ENCODE measurements at regions not wholly inside any gene's neighbourhood (a gene's known extent, or its start where the extent isn't known, plus 50 kb on each side); places are given as distances from the start of the nearest gene placed in this dataset.

- no peaks in the 10 kb centered on the region for H3K9me3 ChIP-seq (ENCODE audit: control insufficient read depth, insufficient read depth, low read depth, low read length)
- H3K4me1 ChIP-seq (ENCODE audit: control insufficient read depth, extremely low read depth, insufficient read depth, low read length): no peaks in the 10 kb centered on the region
- H3K27ac ChIP-seq (ENCODE audit: insufficient read depth, low read length): no peak overlapping the region
- no peaks in the 10 kb centered on the region for H3K36me3 ChIP-seq (ENCODE audit: control insufficient read depth, insufficient read depth, low read length)
- no peaks in the 10 kb centered on the region for H3K27me3 ChIP-seq (ENCODE audit: control insufficient read depth, insufficient read depth, low read length)
- TF ChIP-seq, protein P1, sequence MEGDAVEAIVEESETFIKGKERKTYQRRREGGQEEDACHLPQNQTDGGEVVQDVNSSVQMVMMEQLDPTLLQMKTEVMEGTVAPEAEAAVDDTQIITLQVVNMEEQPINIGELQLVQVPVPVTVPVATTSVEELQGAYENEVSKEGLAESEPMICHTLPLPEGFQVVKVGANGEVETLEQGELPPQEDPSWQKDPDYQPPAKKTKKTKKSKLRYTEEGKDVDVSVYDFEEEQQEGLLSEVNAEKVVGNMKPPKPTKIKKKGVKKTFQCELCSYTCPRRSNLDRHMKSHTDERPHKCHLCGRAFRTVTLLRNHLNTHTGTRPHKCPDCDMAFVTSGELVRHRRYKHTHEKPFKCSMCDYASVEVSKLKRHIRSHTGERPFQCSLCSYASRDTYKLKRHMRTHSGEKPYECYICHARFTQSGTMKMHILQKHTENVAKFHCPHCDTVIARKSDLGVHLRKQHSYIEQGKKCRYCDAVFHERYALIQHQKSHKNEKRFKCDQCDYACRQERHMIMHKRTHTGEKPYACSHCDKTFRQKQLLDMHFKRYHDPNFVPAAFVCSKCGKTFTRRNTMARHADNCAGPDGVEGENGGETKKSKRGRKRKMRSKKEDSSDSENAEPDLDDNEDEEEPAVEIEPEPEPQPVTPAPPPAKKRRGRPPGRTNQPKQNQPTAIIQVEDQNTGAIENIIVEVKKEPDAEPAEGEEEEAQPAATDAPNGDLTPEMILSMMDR (conservative IDR thresholded peaks at IDR 0.05 in 1 of 2, IDR thresholded peaks at IDR 0.05 in 1 of 2; ENCODE audit: low read depth in 1 of 2, low read length in 2 of 2): no peak
- TF ChIP-seq EZH2 (IDR thresholded peaks at IDR 0.05; ENCODE audit: low read length, missing control alignments): no peak
- no peak overlapping the region for H2AFZ ChIP-seq (ENCODE audit: low read length)
- H3K4me3 ChIP-seq (replicated peaks in 1 of 4; ENCODE audit: control extremely low read depth in 1 of 4, insufficient read depth in 1 of 4, low read depth in 3 of 4, low read length in 4 of 4): no peak overlapping the region
- H4K20me1 ChIP-seq (ENCODE audit: control insufficient read depth, extremely low read depth, insufficient read depth, low read length): no peaks in the 10 kb centered on the region
- H3K9ac ChIP-seq (ENCODE audit: insufficient read depth, low read length): no peak overlapping the region
- no peaks in the 10 kb centered on the region for H3K79me2 ChIP-seq (ENCODE audit: control insufficient read depth, insufficient read depth, low read length)
- no peak for DNase-seq (ENCODE audit: low read depth in 2 of 2)
- no peak overlapping the region for H3K4me2 ChIP-seq (ENCODE audit: extremely low read depth, insufficient read depth, low read length)
Measured at GRCh38 chr2:890791-891190, 59.9 kb upstream of the SNTG2 start.

GRCh38 chr2:890214-890613, 60.4 kb upstream of the SNTG2 start:
- no peak overlapping the region for H3K4me3 ChIP-seq (replicated peaks in 1 of 4; ENCODE audit: control extremely low read depth in 1 of 4, insufficient read depth in 1 of 4, low read depth in 3 of 4, low read length in 4 of 4)
- H3K4me1 ChIP-seq (ENCODE audit: control insufficient read depth, extremely low read depth, insufficient read depth, low read length): no peaks in the 10 kb centered on the region
- H3K4me2 ChIP-seq (ENCODE audit: extremely low read depth, insufficient read depth, low read length): no peak overlapping the region
- H4K20me1 ChIP-seq (ENCODE audit: control insufficient read depth, extremely low read depth, insufficient read depth, low read length): no peaks in the 10 kb centered on the region
- H3K27ac ChIP-seq (ENCODE audit: insufficient read depth, low read length): no peak overlapping the region
- no peak overlapping the region for H2AFZ ChIP-seq (ENCODE audit: low read length)
- H3K27me3 ChIP-seq (ENCODE audit: control insufficient read depth, insufficient read depth, low read length): no peaks in the 10 kb centered on the region
- H3K36me3 ChIP-seq (ENCODE audit: control insufficient read depth, insufficient read depth, low read length): no peaks in the 10 kb centered on the region
- no peaks in the 10 kb centered on the region for H3K9me3 ChIP-seq (ENCODE audit: control insufficient read depth, insufficient read depth, low read depth, low read length)
- TF ChIP-seq EZH2 (IDR thresholded peaks at IDR 0.05; ENCODE audit: low read length, missing control alignments): no peak
- TF ChIP-seq, protein P1 (conservative IDR thresholded peaks at IDR 0.05 in 1 of 2, IDR thresholded peaks at IDR 0.05 in 1 of 2; ENCODE audit: low read depth in 1 of 2, low read length in 2 of 2): no peak
- no peak overlapping the region for H3K9ac ChIP-seq (ENCODE audit: insufficient read depth, low read length)
- no peaks in the 10 kb centered on the region for H3K79me2 ChIP-seq (ENCODE audit: control insufficient read depth, insufficient read depth, low read length)
- DNase-seq (ENCODE audit: low read depth in 2 of 2): no peak

- DNase-seq (ENCODE audit: low read depth in 2 of 2): no peak
- Histone ChIP-seq H3K9me3 (ENCODE audit: control insufficient read depth, insufficient read depth, low read depth, low read length) (no peaks in the 10 kb centered on the region), H2AFZ (ENCODE audit: low read length) (no peak overlapping the region)
Measured at GRCh38 chr2:888906-889566, 61.6 kb upstream of the SNTG2 start.

More at GRCh38 chr2:888906-889566, 61.6 kb upstream of the SNTG2 start:
- Histone ChIP-seq H3K4me3 (replicated peaks in 1 of 4; ENCODE audit: control extremely low read depth in 1 of 4, insufficient read depth in 1 of 4, low read depth in 3 of 4, low read length in 4 of 4) (no peak overlapping the region), H3K36me3 (ENCODE audit: control insufficient read depth, insufficient read depth, low read length) (no peaks in the 10 kb centered on the region), H3K79me2 (ENCODE audit: control insufficient read depth, insufficient read depth, low read length) (no peaks in the 10 kb centered on the region), H3K4me2 (ENCODE audit: extremely low read depth, insufficient read depth, low read length) (no peak overlapping the region), H3K27ac (ENCODE audit: insufficient read depth, low read length) (no peak overlapping the region), H4K20me1 (ENCODE audit: control insufficient read depth, extremely low read depth, insufficient read depth, low read length) (no peaks in the 10 kb centered on the region), H3K9ac (ENCODE audit: insufficient read depth, low read length) (no peak overlapping the region), H3K27me3 (ENCODE audit: control insufficient read depth, insufficient read depth, low read length) (no peaks in the 10 kb centered on the region), H3K4me1 (ENCODE audit: control insufficient read depth, extremely low read depth, insufficient read depth, low read length) (no peaks in the 10 kb centered on the region)
- TF ChIP-seq, protein P1 (conservative IDR thresholded peaks at IDR 0.05 in 1 of 2, IDR thresholded peaks at IDR 0.05 in 1 of 2; ENCODE audit: low read depth in 1 of 2, low read length in 2 of 2): no peak
- TF ChIP-seq EZH2 (IDR thresholded peaks at IDR 0.05; ENCODE audit: low read length, missing control alignments): no peak

Measured in fibroblast of lung (primary cell).